Cardiac muscle cell (in vitro differentiated cells and primary cell): ENCODE measurements at regions not wholly inside any gene's neighbourhood (a gene's known extent, or its start where the extent isn't known, plus 50 kb on each side); places are given as distances from the start of the nearest gene placed in this dataset.
A peak's percentile ranks its signal among the peaks of the same experiment; 100 is the strongest.

Experiments used
- DNase-seq, 2 donors: peaks; one replicate each; pipeline versions ENCODE4 v3.0.0 to v3.0.0-alpha.2; 2010 to 2017; ENCODE audit warnings: low read depth in 1 of 2, low spot score in 1 of 2
- H3K27ac ChIP-seq: fragments of 200-600 bp; sonication (generic); 2 replicates; pipeline ENCODE4 v1.5.1; 2016
- H3K27me3 ChIP-seq: fragments of 200-600 bp; sonication (generic); 2 replicates; pipeline ENCODE4 v1.6.0; 2016; ENCODE audit warnings: control low read depth
- H3K36me3 ChIP-seq: fragments of 200-600 bp; sonication (generic); 2 replicates; pipeline ENCODE4 v1.5.1; 2016; ENCODE audit warnings: control low read depth
- H3K4me1 ChIP-seq: fragments of 200-600 bp; sonication (generic); 2 replicates; pipeline ENCODE4 v1.8.1; 2017; ENCODE audit warnings: low read depth, mild to moderate bottlenecking, mixed run types
- H3K4me3 ChIP-seq: fragments of 200-600 bp; sonication (generic); 2 replicates; pipeline ENCODE4 v1.5.1; 2016; ENCODE audit warnings: mild to moderate bottlenecking
- H3K9me3 ChIP-seq: fragments of 200-600 bp; sonication (generic); 2 replicates; pipeline ENCODE4 v1.5.1; 2017; ENCODE audit warnings: low read depth, mild to moderate bottlenecking, control low read depth
- TF ChIP-seq, protein P1 (sequence below): IDR thresholded peaks from 2 replicates; pipeline ENCODE4 v1.5.1; 2012; ENCODE audit warnings: low read depth, mild to moderate bottlenecking, low read length

DNA sequence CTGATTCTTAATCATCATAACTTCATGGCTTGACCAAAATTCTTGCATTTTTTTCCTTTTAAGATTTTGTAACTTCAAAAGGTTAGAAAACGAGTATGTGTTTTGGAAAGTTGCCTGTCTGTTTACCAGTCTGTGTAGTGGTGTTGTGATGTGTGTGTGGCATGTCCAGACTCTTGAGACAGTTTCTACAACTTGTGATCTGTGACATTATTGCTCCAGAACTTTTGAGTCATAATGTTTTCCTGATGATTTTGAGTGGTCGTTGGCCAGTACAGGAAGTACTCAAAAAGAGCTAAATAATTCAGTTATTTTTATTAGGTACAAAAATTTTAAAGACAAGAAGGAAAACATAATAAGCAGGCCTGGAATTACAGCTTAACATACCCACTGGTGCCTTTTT, 229.0 kb upstream of the C2CD4B start:
- peaks cover 7% of the 10 kb centered on the region for H3K4me1 ChIP-seq
- TF ChIP-seq, protein P1, sequence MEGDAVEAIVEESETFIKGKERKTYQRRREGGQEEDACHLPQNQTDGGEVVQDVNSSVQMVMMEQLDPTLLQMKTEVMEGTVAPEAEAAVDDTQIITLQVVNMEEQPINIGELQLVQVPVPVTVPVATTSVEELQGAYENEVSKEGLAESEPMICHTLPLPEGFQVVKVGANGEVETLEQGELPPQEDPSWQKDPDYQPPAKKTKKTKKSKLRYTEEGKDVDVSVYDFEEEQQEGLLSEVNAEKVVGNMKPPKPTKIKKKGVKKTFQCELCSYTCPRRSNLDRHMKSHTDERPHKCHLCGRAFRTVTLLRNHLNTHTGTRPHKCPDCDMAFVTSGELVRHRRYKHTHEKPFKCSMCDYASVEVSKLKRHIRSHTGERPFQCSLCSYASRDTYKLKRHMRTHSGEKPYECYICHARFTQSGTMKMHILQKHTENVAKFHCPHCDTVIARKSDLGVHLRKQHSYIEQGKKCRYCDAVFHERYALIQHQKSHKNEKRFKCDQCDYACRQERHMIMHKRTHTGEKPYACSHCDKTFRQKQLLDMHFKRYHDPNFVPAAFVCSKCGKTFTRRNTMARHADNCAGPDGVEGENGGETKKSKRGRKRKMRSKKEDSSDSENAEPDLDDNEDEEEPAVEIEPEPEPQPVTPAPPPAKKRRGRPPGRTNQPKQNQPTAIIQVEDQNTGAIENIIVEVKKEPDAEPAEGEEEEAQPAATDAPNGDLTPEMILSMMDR, result no peak
- no peaks in the 10 kb centered on the region for H3K9me3 ChIP-seq
- no peak overlapping the region for H3K27ac ChIP-seq
- peaks cover 33% of the 10 kb centered on the region for H3K27me3 ChIP-seq
- H3K36me3 ChIP-seq, result no peaks in the 10 kb centered on the region
- no peak for DNase-seq
- H3K4me3 ChIP-seq, result no peak overlapping the region

DNA sequence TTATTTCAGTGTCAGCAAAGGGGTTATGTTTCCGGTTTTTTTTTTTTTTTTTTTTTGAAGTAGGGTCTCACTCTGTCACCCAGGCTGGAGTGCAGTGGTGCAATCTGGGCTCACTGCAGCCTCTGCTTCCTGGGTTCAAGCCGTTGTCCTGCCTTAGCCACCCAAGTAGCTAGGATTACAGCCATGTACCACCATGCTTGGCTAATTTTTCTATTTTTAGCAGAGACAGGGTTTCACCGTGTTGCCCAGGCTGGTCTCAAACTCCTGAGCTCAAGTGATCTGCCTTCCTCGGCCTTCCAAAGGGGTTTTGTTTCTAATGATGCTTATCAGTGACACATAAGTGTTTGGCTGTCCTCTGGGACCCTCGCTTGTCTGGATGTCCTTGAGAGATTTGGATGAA, 235.7 kb upstream of the C2CD4B start:
- H3K27me3 ChIP-seq, result peaks cover 22% of the 10 kb centered on the region
- H3K4me3 ChIP-seq, result no peak overlapping the region
- no peak overlapping the region for H3K27ac ChIP-seq
- TF ChIP-seq, protein P1, result no peak
- H3K9me3 ChIP-seq, result no peaks in the 10 kb centered on the region
- peaks cover 11% of the 10 kb centered on the region for H3K4me1 ChIP-seq
- no peak for DNase-seq
- H3K36me3 ChIP-seq, result no peaks in the 10 kb centered on the region

DNA sequence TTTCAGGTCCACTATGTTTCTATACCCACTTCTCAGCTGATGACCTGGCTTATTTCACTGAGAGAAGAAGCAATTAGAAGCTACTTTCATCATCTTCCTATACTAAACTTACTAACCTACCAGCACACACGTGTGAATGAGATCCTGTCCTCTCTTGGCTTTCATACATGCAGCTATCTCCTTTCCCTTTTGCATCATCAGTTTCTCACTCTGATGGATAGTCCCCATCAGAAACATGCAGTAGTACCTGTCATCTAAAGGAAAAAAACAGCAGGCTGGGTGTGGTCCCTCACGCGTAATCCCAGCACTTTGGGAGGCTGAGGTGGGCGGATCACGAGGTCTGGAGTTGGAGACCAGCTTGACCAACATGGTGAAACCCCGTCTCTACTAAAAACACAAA, 237.6 kb upstream of the C2CD4B start:
- TF ChIP-seq, protein P1, result no peak
- Histone ChIP-seq H3K4me1 (peaks cover 7% of the 10 kb centered on the region), H3K27me3 (peaks cover 41% of the 10 kb centered on the region), H3K27ac (no peak overlapping the region), H3K36me3 (no peaks in the 10 kb centered on the region), H3K9me3 (no peaks in the 10 kb centered on the region), H3K4me3 (no peak overlapping the region)
- no peak for DNase-seq

DNA sequence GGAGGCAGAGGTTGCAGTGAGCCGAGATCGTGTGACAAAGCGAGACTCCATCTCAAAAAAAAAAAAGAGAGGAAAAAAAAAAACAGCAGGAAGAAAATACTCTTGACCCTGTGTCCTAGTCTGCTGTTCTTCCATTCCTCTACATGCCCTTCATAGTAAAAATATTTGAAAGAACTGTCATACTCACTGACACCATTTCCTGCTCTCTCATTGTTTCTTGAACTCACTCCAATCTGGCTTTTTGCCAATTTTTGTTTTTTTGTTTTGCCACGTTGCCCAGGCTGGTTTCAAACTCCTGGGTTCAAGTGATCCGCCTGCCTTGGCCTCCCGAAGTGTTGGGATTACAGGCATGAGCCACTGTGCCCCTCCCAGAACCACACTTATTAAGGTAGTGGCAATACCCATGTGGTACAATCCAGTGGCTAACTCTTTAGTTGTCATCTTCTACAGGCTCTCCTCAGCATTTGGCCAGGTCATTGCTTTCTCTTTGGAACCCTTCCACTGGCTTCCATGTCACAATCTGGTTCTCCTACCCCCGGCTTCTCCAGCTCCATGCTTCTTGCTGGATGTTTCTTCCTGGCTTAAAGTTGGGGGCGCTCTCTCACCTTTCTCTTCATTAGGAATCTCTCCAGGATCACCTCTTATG, 238.2 kb upstream of the C2CD4B start:
- Histone ChIP-seq H3K27ac (no peak overlapping the region), H3K27me3 (peaks cover 44% of the 10 kb centered on the region), H3K4me1 (peaks cover 7% of the 10 kb centered on the region), H3K9me3 (no peaks in the 10 kb centered on the region), H3K4me3 (no peak overlapping the region), H3K36me3 (no peaks in the 10 kb centered on the region)
- TF ChIP-seq, protein P1, result no peak
- DNase-seq, result peak in 1 of 2 donors; percentile 75

DNA sequence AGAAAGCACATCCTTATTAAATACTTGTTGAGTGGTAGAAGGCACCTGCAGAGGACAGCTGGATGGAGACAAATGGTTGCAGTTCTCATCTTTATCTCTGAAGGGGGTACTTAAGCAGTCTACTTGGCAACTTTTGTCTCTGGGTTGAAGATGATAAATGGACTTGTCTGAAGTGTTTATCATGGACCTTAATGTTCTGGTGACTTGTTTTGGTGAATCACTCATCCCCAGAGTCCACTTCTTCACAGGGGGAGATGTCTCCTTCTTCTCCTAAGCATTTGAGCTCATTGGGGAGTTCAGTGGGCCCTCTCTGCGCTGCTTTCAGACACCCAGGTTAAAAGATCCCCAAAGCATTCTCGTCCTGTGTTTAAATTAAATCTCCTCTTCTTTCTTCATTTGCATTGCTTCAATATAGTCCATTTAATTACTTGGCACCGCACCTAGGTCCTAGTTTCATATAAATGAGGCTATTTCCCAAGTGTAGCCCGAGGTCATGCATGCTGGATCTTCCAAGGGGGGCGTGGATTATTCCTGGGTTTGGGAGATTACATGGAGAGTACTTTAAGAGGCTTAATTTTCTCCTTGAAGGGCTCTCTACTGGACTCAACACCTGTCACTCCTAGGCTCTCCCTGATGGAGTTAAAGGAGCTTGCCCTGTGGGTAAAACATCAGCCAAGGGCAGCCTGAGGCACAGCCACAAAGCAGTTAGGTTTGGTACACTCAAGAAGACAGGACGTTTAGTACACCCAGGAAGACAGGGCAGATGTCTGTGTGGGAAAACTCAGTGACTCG, 239.3 kb upstream of the C2CD4B start:
- no peak overlapping the region for H3K4me3 ChIP-seq
- TF ChIP-seq, protein P1, result no peak
- H3K9me3 ChIP-seq, result no peaks in the 10 kb centered on the region
- peaks cover 55% of the 10 kb centered on the region for H3K27me3 ChIP-seq
- H3K4me1 ChIP-seq, result peaks cover 7% of the 10 kb centered on the region
- no peak overlapping the region for H3K27ac ChIP-seq
- H3K36me3 ChIP-seq, result no peaks in the 10 kb centered on the region
- peak in 1 of 2 donors; percentile 37 for DNase-seq
